GM19239 (cell line): ENCODE measurements at regions not wholly inside any gene's neighbourhood (a gene's known extent, or its start where the extent isn't known, plus 50 kb on each side); places are given as distances from the start of the nearest gene placed in this dataset.
A peak's percentile ranks its signal among the peaks of the same experiment; 100 is the strongest.
"Not testable (repeated sequence)": the region's sequence is repeated elsewhere in the genome, so short reads cannot be mapped to it uniquely, and the experiment has no call there.

Experiments
- DNase-seq: peaks from one replicate; pipeline ENCODE4 v3.0.0; 2011; ENCODE audit warnings: low spot score; ENCODE audit not compliant: insufficient read length
- FAIRE-seq: peaks from 2 replicates; lab custom pipeline; 2011; peaks lifted over from hg19 to GRCh38; lab: Jason Lieb, UNC

DNA sequence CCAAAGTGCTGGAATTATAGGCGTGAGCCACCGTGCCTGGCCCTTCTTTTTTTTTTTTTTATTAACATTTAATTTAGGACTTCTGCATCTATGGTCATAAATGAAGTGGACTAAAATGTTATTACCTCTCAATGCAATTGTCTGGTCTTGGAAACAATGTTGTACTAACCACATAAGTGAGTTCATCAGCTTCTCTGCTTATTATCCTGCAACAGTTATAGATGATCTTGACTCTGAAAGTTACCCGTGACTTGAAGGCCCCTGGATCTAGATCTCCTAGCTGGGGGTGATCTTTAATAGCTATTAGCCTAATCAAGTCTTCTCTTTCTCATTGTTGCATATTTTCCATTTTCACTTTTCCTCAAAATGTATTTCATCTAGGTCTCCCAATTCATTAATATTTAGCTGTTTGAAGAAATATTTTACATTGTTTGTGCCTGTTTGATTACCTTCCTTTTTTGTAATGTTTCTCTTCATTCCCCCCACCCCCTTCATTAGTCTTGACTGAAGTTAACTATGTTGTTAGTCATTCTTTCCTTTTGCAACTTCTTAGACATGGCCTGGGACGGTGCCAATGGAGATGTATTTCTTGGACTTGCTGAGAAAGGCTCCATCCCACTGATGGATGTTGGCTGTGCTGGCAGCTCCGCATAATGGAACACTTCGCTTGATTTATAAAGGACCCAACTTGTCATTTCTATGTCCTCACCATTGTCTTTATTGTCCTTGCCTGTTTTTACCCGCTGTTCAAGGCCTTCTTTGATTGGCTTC is 141.6 kb upstream of the RIOK3 start:
- DNase-seq, result no peak
- no peak for FAIRE-seq

DNA sequence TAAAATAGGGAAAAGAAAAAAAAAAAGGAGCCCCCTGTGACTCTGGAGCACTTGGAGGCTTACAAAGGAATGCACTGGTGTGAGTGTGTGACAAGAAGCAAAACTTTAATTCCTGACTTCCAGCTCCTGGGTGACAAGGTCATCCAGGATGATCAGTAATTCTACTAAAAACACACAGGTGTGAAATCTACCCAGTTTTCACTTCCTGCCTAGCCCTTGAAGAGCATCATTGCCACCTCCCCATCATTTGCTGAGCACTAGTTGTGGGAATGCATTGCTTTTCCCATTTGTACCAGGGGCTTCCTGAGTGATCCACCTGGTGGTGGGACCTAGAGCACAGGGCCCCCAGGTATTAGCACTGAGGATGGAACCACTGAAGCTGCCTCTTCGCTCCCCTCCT is 139.7 kb upstream of the RIOK3 start:
- no peak for FAIRE-seq
- no peak for DNase-seq

DNA sequence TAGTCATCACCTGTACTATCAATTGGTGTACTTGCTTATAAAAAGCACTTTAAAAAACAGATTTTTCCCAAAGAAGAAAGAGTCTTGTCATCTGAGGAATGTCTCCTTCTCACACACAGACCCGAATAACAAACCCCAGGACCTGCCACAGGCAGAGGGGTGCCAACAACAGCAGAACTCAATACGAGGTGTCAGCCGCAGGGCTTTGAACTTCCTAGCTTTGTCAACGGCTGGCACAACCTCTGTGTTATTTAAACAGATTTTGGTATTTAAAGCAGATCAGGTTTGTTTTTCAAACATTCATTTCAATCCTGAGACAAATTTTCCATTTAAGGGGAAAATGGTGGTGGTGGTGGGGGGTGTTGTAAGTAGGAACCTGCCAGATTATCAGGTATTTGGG is 138.4 kb upstream of the RIOK3 start:
- DNase-seq, result no peak
- FAIRE-seq, result no peak

DNA sequence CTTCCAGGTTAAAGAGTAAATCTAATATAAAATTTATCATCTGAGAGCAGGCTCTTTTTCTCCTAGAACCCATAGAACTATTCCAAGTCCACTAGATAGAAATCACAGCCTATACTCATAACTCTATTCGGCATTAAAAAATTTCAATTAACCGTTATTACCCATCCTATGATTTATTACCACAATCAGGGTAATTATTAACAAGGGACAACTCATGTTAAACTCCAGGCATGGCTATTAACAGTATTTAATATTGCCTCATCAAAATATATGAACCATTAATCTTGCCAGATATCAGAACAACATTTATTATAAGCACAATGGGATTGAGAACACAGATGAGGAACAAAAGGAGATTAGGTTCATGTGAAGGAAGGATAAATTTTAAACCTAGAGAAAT is 136.8 kb upstream of the RIOK3 start:
- no peak for DNase-seq
- no peak for FAIRE-seq

DNA sequence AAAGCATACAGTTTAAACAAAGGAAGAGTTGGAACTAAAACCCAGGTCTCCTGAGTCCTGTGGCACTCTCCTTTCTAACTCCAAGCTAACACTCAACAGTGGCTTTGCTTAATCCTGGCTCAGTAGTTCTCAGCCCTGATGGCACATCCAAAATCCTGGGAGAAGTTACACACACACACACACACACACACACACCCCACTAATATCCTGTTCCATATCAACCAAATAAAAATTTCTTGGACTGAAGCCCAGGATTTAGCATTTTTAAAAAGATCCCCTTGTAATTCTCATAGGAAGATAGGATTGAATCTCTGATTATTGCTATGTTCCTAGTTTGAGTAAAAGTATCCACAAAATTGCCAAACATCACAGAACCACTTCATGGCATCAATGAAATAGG is 136.1 kb upstream of the RIOK3 start:
- no peak for FAIRE-seq
- no peak for DNase-seq

DNA sequence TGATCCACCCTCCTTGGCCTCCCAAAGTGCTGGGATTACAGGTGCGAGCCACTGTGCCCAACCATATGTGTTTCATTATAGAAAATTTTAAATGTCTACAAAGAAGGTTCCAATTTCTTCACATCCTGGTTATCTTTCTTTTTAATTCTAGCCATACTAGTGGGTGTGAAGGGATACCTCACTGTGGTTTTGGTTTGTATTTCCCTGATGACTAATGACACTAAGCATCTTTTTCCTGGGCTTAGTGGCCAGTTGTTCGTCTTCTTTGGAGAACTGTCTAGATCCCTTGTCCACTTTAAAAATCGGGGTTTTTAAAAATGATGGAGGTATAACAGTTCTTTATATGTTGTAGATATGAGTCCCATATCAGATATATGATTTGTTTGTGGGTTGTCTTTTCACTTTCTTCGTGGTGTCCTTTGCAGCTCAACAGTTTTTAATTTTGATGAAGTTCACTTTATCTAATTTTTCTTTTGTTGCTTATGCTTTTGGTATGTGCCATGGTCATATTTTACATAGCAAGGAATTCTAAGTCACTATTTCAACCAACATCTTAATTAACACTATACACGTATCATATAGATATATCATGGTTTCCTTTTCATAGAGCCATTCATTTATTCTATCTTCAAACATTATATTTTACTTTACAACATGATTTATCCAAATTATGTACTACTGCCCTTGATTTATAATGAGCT is 135.0 kb upstream of the RIOK3 start:
- no peak for FAIRE-seq
- no peak for DNase-seq

DNA sequence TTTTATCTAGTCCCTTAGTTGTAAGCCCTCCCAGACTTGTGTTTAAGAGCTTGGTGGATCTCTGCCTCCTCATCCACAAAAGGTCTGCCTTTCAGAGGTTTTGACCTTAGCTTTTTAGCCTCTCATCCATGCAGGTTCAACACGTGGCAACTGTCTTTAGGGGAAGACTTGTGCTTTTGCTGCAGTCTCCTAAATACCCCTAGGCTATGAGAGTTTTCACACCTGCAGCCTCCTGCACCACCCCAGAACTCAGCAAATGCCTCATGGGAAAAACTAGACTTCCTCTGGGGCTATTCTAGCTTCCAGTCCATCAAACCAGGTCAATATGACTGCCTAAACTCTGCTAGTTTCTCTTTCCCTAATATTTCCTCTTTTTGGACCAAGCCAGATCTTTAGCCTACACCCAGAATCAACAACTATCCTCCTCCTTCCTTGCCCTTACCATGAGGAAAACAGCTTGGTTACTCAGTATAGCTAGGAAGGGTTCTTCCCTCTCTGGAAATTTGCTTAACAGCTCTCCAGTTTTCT is 132.3 kb upstream of the RIOK3 start:
- no peak for DNase-seq
- FAIRE-seq, result peak; percentile 67

DNA sequence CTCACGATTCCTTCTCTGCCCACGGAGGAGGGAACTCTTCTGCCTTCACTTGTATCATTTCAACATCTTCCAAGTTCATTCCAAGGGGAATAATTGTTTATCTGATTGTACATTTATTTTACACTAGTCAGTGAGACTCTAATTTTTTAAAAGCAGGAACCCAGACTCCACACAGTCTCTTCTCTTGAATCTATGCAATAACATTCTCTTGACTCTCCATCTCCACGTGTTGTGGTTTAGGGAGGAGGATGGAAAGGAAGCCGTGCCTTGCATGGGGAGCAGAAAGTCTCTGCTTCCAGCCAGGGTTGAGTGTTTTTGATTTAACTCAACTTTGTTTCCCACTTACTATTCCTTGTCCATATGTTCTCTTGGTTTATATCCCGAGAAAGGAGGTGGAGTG is 131.1 kb upstream of the RIOK3 start:
- FAIRE-seq, result no peak
- DNase-seq, result no peak

DNA sequence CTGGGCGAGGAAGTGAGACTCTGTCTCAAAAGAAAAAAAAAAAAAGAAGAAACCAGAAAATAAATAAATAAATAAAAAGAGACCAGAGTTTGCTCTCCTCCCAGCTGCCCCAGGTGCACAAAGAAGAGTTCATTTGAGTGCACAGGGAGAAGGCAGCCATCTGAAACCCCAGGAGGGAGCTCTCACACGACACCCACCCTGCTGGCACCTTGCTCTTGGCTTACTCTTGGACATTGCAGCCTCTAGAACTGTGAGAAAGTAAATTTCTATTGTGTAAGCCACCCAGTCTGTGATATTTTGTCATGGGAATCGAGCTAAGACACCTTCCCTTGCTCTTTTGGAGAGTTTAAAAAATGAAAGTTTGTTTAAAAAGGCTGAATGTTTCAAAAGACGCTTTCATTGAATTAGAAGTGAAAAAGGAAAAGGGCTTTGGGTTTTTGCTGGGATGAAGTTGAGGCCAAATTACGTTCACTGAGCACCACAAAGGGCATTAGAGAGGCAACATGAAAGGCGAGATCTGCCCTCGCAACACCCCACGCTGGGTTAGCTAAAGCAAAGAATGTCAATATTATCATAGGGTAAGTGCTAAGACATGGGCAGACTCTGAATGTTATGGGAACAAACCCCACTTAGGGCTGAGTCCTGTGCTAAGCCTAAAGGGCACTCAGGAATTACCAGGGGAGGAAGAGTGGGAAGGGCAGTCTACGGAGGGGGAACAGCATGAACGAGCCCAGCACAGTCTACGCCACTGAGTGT is 128.9 kb upstream of the RIOK3 start:
- DNase-seq (no peak), FAIRE-seq (no peak)

DNA sequence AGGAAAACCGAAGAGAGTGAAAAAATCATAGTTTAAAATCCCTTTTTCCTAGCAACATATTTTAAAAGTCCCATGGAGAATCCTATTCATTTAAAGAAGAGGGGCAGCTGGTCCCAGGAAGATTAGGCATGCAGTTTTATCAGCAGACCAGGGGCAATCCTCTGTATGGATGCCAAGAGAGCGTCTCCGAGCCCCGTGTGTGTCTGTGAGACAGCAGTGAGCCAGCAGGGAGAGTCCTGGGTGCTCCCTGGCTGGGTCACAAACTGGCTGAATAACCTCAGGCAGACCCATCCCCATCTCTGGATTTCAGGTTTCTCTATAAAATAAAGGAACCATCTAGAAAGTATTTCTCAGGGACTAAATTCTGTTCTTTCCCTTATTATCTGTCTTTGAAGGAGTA is 128.2 kb upstream of the RIOK3 start:
- DNase-seq (no peak), FAIRE-seq (no peak)

DNA sequence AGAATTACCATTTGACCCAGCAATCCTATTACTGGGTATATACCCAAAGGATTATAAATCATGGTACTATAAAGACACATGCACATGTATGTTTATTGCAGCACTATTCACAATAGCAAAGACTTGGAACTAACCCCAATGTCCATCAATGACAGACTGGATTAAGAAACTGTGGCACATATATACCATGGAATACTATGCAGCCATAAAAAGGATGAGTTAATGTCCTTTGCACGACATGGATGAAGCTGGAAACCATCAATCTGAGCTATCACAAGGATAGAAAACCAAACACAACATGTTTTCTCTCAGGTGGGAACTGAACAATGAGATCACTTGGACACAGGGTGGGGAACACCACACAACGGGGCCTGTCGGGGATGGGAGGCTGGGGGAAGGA is 123.4 kb upstream of the RIOK3 start:
- DNase-seq, FAIRE-seq: not testable (repeated sequence)

DNA sequence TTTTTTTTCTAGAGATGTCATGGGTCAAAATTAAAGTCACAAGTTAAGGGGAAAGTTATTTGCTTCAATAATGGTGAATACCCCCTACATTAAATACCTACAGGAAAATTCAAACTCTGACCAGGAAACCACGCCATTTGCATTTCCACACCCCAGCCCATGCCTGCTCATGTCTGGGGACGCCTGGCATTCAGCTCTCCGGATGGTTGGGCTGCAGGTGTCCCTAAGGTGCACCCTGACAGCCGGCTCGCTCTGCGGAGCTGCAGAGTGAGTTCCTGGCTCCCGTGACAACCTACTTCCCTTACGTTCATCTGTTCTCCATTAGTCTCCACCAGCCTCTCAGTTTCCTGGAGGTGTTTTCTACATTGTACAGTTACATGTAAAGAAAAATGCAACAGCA is 122.7 kb upstream of the RIOK3 start:
- peak; percentile 88 for FAIRE-seq
- peak; percentile 30 for DNase-seq

DNA sequence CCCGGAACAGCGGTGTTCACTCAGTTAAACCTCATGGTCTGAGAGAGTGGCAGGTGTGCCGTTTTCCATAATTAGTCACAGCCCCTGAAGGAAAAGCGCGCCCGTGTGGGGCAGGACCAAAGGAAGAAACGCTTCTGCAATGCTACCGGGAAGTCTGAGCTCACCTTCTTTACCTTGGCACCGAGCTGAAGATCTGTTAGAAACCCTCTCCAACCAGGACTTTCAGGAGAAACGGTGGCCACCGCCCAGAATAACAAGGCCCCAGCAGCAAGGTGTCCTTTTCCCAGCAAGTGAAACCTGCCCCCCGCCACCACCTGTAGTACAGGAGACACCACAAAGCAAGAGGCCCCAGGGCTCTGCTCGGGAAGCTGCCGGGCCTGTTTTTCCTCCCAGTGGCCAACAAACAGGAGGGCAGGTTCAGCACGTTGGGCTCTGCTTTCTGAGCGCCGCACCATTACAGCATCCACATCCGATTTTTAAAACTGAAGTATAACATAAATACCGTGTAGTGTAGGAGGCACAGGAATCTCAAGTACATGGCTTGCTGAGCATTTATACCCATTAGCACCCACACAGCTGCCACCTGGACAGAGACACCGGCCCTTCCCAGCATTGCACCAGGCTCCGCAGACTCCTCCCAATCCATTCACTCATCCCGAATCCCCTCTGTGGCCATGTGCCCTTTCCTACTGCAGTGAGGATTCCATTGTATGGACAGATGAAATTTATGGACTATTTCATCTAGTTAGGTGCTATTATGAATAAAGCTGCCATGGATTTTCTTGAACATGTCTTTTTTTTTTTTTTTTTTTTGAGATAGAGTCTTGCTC is 121.8 kb upstream of the RIOK3 start:
- no peak for FAIRE-seq
- no peak for DNase-seq

DNA sequence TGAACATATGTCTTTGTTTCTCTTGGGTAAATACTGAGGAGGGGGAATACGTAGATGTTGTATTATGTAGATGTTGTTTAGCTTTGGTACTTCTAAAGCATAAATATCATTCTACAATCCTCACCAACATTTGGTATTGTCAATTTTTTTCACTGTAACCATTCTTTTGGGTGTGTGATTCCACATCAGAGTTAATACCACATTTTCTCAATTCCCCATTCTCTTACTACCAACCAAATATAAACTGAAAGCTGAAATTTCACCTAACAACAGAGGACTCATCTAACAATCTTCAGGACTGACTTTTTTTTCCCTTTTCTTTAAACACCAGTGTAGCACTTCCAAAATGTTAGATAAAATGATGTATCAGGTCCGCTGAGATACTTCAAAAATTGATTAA is 120.7 kb upstream of the RIOK3 start:
- DNase-seq (no peak), FAIRE-seq (peak; percentile 66)

DNA sequence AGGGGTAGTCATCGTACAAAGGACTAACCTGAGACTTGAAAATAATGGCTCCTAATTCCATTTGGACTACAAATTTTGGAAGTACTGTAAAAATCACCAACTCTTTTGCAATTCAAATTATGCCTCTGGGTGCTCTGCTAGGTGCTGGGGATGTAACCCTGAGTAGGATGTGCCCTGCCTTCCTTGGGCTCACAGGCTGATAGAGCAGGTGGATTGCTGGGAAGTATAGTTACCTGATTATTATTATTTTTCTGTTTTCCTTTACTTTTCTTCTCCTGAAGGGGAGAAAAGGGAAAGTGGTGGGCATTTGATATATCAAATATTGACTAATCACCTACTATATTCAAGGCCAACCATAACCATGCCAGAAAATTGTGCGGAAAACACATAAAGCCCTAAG is 119.3 kb upstream of the RIOK3 start:
- FAIRE-seq (no peak), DNase-seq (no peak)

DNA sequence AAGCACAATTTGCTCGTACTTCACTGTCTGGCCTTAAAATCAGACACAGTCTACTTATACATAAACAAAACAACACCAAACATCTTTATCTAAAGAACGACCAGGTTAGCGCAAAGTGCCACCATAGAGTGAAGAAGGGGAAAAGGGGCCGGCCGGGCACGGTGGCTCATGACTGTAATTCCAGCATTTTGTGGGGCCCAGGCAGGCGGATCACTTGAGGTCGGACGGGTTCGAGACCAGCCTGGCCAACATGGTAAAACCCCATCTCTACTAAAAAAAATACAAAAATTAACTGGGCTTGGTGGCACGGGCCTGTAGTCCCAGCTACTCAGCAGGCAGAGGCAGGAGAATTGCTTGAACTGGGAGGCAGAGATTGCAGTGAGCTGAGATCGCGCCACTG is 118.5 kb upstream of the RIOK3 start:
- DNase-seq (no peak), FAIRE-seq (no peak)

DNA sequence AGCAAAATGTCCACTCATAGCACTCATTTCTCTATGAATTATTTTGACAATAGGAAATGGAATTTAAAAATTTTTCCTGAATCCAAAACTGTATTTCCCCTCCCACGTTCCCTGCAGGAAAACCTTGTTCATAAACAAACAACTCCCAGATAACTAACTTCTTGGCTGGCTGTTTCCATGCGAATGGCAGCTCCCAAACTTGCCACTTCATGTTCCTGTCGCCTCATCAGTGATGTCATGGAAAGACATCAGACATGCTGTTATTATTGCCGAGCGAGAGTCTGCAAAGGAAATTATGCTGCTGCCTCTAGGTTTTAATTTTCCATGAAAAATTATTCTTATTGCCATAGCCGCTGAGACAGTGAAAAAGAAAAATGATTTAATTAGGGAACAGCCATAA is 117.0 kb upstream of the RIOK3 start:
- no peak for FAIRE-seq

DNA sequence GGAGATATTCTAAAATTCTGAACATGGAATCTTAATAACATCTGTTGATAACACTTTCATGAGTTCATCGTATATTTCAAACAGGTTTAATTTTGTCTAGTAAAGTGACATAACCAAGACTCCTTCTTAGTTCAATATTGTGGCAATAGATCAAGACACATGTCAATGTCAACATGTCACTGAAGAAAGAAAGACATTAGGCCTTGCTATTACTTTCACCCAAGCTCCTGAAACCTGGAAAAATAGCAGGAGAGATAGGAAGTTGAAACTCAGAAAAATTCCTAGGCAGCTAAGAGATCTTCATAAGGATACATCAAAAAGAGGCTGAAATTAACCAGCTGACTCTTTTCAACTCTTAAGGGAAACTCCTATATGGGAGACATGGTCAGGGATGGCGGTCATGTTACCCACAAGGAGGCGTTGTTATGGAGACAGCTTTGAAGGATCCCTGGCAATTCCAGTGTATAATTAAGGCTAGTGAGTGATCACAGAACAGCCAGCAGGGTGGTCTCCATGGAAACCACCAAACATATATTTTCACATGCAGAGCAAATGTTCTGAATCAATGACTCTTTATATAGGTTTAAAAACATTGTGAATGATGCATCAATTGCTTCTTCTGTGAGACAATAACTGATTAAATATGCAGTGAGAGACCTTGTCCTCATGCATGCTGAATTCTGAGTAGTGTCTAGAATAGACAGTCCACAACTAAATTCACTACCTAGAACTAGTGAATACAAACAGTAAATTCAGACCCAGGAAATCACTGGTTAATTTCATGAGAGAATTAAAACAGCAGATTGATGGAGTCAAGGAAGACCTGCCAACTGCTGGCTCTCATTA is 115.3 kb upstream of the RIOK3 start:
- FAIRE-seq, result no peak

More for the DNA sequence above, 117.0 kb upstream of the RIOK3 start:
- DNase-seq, result no peak

DNA sequence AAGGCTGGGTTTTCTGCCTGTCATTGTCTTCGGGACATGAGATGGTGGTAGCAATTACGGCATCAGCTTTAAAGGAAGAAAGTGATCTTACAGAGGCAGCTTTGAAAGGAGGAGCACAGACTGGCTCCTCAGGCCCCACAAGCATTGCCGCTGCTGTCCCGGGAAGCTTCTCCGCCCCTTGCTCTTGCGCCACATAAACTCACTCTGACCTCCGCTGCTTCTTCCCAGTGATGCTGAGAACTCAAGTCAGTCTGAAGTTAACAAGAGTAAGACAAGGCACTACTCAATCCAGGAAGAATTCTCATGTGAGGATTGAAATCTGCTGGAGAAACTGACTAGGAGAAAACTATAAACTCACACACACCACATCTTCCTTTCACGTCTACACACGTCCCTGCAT is 112.4 kb upstream of the RIOK3 start:
- DNase-seq (no peak), FAIRE-seq (no peak)

More for the DNA sequence above, 115.3 kb upstream of the RIOK3 start:
- DNase-seq, result no peak
